ENCODE measurements at regions not wholly inside any gene's neighbourhood (a gene's known extent, or its start where the extent isn't known, plus 50 kb on each side); places are given as distances from the start of the nearest gene placed in this dataset.

GRCh38 chr15:98286831-98287230, 326.3 kb downstream of the ARRDC4 start:
- H2AFZ ChIP-seq (ENCODE audit: low read depth, low read length) = no peak overlapping the region
- intact Hi-C loops (cut with micrococcal nuclease) = no loop called here
- no peaks in the 10 kb centered on the region for H3K79me2 ChIP-seq (ENCODE audit: control insufficient read depth, insufficient read depth, low read length)
- no peak overlapping the region for H3K4me3 ChIP-seq (replicated peaks in 1 of 3; ENCODE audit: insufficient read depth in 1 of 3, low read depth in 1 of 3, low read length in 3 of 3)
- H3K9me1 ChIP-seq (replicated peaks; ENCODE audit: control insufficient read depth, extremely low read depth, insufficient read depth, low read length) = no peaks in the 10 kb centered on the region
- no peak for TF ChIP-seq EZH2 (IDR thresholded peaks at IDR 0.05; ENCODE audit: borderline replicate concordance, low read depth, low read length, severe bottlenecking)
- TF ChIP-seq POLR2A (IDR thresholded peaks at IDR 0.05; ENCODE audit: low read depth, low read length) = no peak
- TF ChIP-seq MAX (IDR thresholded peaks at IDR 0.05; ENCODE audit: insufficient read depth, insufficient read length) = no peak
- no peak for TF ChIP-seq POLR2AphosphoS5 (IDR thresholded peaks at IDR 0.05; ENCODE audit: insufficient read depth, low read depth, low read length)
- TF ChIP-seq GATA2 (IDR thresholded peaks at IDR 0.05; ENCODE audit: insufficient read depth, insufficient read length, low read depth, low read length) = no peak
- no peak for TF ChIP-seq JUN (IDR thresholded peaks at IDR 0.05; ENCODE audit: borderline replicate concordance, insufficient read depth, insufficient read length, low read depth)
- no peak for TF ChIP-seq CTCF (IDR thresholded peaks at IDR 0.05; ENCODE audit: extremely low read depth in 1 of 2, insufficient read depth in 1 of 2, low read depth in 1 of 2, low read length in 2 of 2)
- TF ChIP-seq FOS (IDR thresholded peaks at IDR 0.05; ENCODE audit: borderline replicate concordance, insufficient read depth, low read length) = no peak
- no peak for TF ChIP-seq MYC (IDR thresholded peaks at IDR 0.05; ENCODE audit: low read depth, low read length)
- CTCF ChIA-PET = interaction anchor here (0.7 to 1.1 kb wide), 2 partner anchors 10 to 25 kb away, joined by 3 read pairs; no protein-coding TSS in a partner anchor
- H3K4me1 ChIP-seq (ENCODE audit: control insufficient read depth, extremely low read depth, insufficient read depth, low read length) = no peaks in the 10 kb centered on the region
- FAIRE-seq = no peak
- dilution Hi-C loops (cut with MboI; ENCODE audit: extremely low pct_ligation_motif_present, low sequenced_read_pairs) = no loop called here
- BruUV-seq (replicated peaks) = no TSS peak
- H3K9ac ChIP-seq (replicated peaks; ENCODE audit: extremely low read depth, insufficient read depth, low read length) = no peak overlapping the region
- no peaks in the 10 kb centered on the region for H3K9me3 ChIP-seq (replicated peaks; ENCODE audit: control insufficient read depth, insufficient read depth, low read length)
- H3K27me3 ChIP-seq (ENCODE audit: control insufficient read depth in 2 of 2, insufficient read depth in 2 of 2, low read length in 2 of 2) = no peaks in the 10 kb centered on the region
- no peak overlapping the region for H3K4me2 ChIP-seq (ENCODE audit: insufficient read depth, low read length)
- no peaks in the 10 kb centered on the region for H4K20me1 ChIP-seq (replicated peaks; ENCODE audit: control insufficient read depth, extremely low read depth, insufficient read depth, low read length)
- no peaks in the 10 kb centered on the region for H3K36me3 ChIP-seq (ENCODE audit: control insufficient read depth in 2 of 2, extremely low read depth in 1 of 2, insufficient read depth in 2 of 2, low read length in 2 of 2)
- POLR2A ChIA-PET = no interaction called here
- DNase-seq (ENCODE audit: low read depth, low spot score) = no peak
- H3K27ac ChIP-seq (ENCODE audit: insufficient read depth, low read depth, low read length) = no peak overlapping the region
